ENCODE measurements at regions not wholly inside any gene's neighbourhood (a gene's known extent, or its start where the extent isn't known, plus 50 kb on each side); places are given as distances from the start of the nearest gene placed in this dataset.

- TF ChIP-seq ZNF148 (tag by site-specific recombination; IDR thresholded peaks at IDR 0.05; ENCODE audit: borderline replicate concordance) = no peak
Observed at GRCh38 chr6:165845493-165845892, 182.5 kb upstream of the PDE10A start (continued).

GRCh38 chr6:165844801-165845364 lies 181.8 kb upstream of the PDE10A start:
- TF ChIP-seq, protein P1, sequence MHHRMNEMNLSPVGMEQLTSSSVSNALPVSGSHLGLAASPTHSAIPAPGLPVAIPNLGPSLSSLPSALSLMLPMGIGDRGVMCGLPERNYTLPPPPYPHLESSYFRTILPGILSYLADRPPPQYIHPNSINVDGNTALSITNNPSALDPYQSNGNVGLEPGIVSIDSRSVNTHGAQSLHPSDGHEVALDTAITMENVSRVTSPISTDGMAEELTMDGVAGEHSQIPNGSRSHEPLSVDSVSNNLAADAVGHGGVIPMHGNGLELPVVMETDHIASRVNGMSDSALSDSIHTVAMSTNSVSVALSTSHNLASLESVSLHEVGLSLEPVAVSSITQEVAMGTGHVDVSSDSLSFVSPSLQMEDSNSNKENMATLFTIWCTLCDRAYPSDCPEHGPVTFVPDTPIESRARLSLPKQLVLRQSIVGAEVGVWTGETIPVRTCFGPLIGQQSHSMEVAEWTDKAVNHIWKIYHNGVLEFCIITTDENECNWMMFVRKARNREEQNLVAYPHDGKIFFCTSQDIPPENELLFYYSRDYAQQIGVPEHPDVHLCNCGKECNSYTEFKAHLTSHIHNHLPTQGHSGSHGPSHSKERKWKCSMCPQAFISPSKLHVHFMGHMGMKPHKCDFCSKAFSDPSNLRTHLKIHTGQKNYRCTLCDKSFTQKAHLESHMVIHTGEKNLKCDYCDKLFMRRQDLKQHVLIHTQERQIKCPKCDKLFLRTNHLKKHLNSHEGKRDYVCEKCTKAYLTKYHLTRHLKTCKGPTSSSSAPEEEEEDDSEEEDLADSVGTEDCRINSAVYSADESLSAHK (tag by site-specific recombination; IDR thresholded peaks at IDR 0.05) = peak; percentile 71
- TF ChIP-seq ZNF335 (tag by site-specific recombination; conservative IDR thresholded peaks at IDR 0.05) (0 out of 2 replicates have a peak, but pooled peaks have one; percentile 15), ZNF426 (tag by site-specific recombination; IDR thresholded peaks at IDR 0.05) (no peak), ZNF112 (tag by site-specific recombination; IDR thresholded peaks at IDR 0.05) (no peak), ZNF10 (tag by site-specific recombination; IDR thresholded peaks at IDR 0.05) (no peak)
- TF ChIP-seq, protein P2, sequence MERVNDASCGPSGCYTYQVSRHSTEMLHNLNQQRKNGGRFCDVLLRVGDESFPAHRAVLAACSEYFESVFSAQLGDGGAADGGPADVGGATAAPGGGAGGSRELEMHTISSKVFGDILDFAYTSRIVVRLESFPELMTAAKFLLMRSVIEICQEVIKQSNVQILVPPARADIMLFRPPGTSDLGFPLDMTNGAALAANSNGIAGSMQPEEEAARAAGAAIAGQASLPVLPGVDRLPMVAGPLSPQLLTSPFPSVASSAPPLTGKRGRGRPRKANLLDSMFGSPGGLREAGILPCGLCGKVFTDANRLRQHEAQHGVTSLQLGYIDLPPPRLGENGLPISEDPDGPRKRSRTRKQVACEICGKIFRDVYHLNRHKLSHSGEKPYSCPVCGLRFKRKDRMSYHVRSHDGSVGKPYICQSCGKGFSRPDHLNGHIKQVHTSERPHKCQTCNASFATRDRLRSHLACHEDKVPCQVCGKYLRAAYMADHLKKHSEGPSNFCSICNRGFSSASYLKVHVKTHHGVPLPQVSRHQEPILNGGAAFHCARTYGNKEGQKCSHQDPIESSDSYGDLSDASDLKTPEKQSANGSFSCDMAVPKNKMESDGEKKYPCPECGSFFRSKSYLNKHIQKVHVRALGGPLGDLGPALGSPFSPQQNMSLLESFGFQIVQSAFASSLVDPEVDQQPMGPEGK (tag by site-specific recombination; IDR thresholded peaks at IDR 0.05) = no peak
- ChIA-PET POLR2A (no interaction called here), CTCF (interaction anchor here (0.6 to 5.7 kb wide), 3 partner anchors 115 to 404 kb away, joined by 3 to 28 read pairs (median 3); no protein-coding TSS in a partner anchor)
- no peaks in the 10 kb centered on the region for H3K36me3 ChIP-seq (ENCODE audit: control insufficient read depth in 2 of 2, insufficient read depth in 1 of 2, low read length in 2 of 2)
- no peak overlapping the region for H3K27ac ChIP-seq (ENCODE audit: extremely low read depth, low read depth, low read length)
- no peaks in the 10 kb centered on the region for H3K9me3 ChIP-seq (ENCODE audit: control insufficient read depth, insufficient read depth, low read depth, low read length)
- H3K4me1 ChIP-seq (ENCODE audit: control insufficient read depth, insufficient read depth, low read length) = peaks cover 19% of the 10 kb centered on the region
- H3K4me3 ChIP-seq (ENCODE audit: low read depth, low read length) = no peak overlapping the region

GRCh38 chr6:165844232-165844631 lies 181.2 kb upstream of the PDE10A start:
- CTCF ChIA-PET = interaction anchor here (0.9 to 5.7 kb wide), 2 partner anchors 114 to 404 kb away, joined by 3 to 28 read pairs; no protein-coding TSS in a partner anchor

More at GRCh38 chr6:165844232-165844631, 181.2 kb upstream of the PDE10A start:
- POLR2A ChIA-PET = no interaction called here
- Histone ChIP-seq H3K4me1 (ENCODE audit: control insufficient read depth, insufficient read depth, low read length) (peaks cover 19% of the 10 kb centered on the region), H3K4me3 (ENCODE audit: low read depth, low read length) (no peak overlapping the region), H3K36me3 (ENCODE audit: control insufficient read depth in 2 of 2, insufficient read depth in 1 of 2, low read length in 2 of 2) (no peaks in the 10 kb centered on the region), H3K27ac (ENCODE audit: extremely low read depth, low read depth, low read length) (no peak overlapping the region), H3K9me3 (ENCODE audit: control insufficient read depth, insufficient read depth, low read depth, low read length) (no peaks in the 10 kb centered on the region)
- 0 out of 2 replicates have a peak, but pooled peaks have one; percentile 43 for TF ChIP-seq ZNF701 (tag by site-specific recombination; IDR thresholded peaks at IDR 0.05)
- TF ChIP-seq ZNF146 (tag by site-specific recombination; IDR thresholded peaks at IDR 0.05) = no peak
- no peak for TF ChIP-seq ZNF704 (tag by site-specific recombination; IDR thresholded peaks at IDR 0.05)
- TF ChIP-seq ZNF610 (tag by site-specific recombination; IDR thresholded peaks at IDR 0.05; ENCODE audit: borderline replicate concordance) = no peak
- no peak for TF ChIP-seq ZNF169 (tag by site-specific recombination; IDR thresholded peaks at IDR 0.05)
- TF ChIP-seq ZNF654 (tag by site-specific recombination; IDR thresholded peaks at IDR 0.05; ENCODE audit: low read depth) = no peak
- 0 out of 2 replicates have a peak, but pooled peaks have one; percentile 15 for TF ChIP-seq ZNF335 (tag by site-specific recombination; conservative IDR thresholded peaks at IDR 0.05)

Measured in HEK293 (cell line).